ENCODE measurements at regions not wholly inside any gene's neighbourhood (a gene's known extent, or its start where the extent isn't known, plus 50 kb on each side); places are given as distances from the start of the nearest gene placed in this dataset.
"Not testable (repeated sequence)": the region's sequence is repeated elsewhere in the genome, so short reads cannot be mapped to it uniquely, and the experiment has no call there.

DNA sequence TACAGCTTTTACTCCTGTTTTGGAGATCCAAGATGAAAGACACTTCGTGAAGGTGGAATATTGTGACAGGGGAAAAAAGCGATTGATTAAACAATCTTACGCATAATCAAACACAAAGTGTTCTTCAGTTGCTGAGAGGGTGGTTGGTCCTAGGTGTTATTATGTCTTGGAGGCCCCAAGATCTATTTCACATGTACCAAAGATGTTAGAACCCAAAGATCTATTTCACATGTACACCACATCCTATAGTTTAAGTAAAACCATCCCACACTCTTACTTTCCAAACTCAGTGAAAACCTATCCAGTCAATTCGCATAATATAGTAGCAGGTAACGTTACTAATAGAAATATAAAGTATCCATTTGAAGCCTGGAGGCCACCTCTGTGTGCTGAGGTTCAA is 242.6 kb upstream of the MAF start:
- no peak for DNase-seq

DNA sequence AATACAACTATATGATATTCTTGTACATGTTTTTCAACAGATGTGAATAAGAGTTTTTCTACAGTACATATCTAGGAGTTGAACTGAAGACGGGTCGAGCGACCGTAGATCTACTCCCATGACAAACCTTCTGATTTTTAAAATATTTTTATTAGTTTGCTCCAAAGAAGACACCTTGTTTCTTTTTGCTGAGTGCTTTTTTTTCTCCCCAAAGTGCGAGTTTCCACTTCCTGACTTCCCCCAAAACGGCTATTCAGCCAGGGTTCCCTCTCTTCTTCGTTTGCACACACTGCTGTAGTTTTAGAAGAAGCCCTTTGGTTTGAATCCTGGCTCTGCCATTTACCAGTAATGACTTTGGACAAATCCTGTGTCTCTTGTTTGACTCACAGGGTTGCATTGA is 241.7 kb upstream of the MAF start:
- DNase-seq: no peak

DNA sequence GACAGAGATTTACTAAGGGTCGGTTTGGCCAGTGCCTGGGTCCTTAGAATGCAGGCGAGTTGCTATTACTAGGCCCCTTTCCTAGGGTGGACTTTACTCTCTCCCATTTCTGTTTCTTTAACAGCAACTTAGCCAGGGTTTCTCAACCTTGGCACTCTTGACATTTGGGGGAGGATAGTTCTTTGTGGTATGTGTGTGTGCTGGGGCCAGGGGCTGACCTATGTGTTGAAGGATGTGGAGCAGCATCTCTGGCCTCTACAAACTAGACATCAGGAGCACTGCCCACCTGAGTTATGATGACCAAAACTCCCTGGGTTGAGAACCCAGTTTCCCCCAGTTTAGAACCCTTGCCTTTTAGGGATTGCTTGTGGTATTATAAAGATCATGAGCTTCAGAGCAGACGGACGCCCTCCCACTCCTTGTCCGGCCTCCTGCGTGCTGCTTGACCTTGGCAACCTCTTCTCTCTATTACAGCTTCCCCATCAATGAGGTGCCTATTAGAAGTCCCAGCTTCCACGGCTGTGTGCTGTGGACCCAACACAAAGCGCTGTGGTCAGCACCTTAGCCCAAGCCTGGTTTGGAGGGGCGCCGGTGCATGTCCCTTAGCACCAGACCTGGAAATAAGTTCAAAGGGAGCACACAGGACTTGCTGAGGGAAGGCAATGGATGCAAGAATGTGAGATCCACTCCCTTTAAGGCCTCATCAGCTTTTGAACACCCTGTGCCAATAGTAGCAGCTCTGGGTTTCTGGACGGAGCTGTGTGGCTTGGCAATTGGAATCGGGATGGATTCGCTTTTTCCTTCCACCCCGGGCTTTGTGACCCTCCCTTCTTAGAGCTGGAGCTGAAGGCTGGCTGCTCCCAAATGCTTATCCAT is 239.2 kb upstream of the MAF start:
- DNase-seq: no peak

DNA sequence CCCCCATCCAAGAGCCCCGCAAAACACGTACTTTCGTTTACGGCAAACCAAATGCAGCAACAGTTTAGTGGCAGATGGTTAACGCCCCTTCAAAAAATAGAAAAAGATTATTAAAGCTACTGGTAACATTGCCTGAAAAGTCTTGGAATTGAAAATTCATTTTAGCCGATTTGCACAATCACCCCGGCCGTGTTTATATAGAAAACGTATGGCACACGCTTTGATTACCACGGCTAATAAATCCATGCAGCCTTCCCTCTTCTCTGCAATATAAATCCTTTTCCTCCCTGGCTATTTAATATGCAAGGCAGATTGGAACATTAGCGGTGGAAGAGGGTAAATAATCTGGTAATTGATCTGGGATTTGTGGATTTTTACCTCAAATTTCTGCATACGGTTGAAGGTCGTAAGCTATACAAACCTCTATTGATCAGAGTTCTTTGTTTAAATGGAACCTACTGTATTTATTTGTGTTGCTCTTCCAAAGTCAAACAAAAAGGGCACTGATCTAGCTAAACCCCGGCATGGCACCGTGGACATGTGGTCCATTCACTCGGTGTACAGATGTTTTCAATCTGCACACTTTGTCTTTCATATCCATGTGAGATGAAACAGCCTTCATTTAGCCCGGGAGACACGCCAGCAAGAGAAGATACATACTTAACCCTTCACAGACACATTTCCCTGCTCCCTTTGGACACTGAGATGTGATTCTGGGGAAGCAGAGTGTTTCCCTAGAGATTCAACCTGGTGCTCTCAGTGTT is 238.1 kb upstream of the MAF start:
- DNase-seq: no peak

DNA sequence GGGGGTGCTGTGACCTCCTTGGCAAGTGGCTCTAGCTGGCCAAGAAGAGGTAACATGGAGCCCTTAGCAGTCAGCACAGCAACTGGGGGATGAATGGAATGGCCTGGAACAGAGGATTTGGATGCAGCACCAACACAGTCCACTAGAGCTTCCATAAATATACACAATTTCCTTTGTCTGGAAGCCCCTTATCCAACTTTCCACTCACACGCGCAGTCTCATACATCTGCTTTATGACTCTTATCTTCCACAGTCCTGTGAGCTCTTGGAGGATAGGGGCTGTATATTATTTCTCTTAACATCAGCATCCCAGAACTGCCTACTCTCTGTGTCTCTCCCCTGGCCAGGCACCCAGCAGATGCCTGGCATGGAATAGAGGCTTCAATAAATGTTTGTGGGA is 235.6 kb upstream of the MAF start:
- DNase-seq: no peak

DNA sequence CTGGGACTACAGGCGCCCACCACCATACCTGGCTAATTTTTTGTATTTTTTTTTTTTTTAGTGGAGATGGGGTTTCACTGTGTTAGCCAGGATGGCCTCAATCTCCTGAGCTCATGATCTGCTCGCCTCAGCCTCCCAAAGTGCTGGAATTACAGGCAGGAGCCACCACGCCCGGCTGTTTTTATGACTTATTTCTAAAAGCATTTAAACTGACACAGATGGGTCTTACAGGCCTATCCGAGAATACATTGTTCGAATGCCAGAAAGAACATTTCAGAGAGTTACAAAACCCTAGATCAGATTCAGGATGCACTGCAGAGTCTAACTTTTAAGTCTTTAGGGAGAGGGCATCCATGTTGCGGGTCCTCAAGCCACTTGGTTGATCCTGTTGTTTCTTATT is 234.7 kb upstream of the MAF start:
- no peak for DNase-seq

DNA sequence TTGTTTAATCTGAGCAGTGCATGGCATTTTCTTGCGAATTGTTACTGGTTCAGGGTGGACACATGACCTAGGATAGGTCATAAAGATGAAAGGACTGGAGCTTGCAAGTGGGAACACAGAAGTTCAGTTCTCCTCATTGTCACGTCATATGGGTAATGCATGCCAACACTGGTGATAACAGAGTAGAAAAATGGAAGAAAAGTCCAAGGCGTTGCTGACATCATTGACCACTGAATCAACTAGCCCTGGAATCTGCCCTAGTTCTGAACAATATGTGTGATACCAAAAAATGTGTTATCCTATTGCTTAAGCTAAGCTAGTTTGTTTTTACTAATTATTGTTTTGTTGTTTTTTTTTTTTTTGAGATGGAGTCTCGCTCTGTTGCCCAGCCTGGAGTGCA is 234.2 kb upstream of the MAF start:
- no peak for DNase-seq

DNA sequence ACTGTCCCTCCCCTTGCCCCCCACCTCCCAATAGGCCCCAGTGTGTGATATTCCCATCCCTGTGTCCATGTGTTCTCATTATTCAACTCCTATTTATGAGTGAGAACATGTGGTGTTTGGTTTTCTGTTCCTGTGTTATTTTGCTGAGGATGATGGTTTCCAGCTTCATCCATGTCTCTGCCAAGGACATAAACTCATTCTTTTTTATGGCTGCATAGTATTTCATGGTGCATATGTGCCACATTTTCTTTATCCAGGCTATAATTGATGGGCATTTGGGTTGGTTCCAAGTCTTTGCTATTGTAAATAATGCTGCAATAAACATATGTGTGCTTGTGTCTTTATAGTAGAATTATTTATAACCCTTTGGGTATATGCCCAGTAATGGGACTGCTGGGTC is 233.5 kb upstream of the MAF start:
- DNase-seq: not testable (repeated sequence)

DNA sequence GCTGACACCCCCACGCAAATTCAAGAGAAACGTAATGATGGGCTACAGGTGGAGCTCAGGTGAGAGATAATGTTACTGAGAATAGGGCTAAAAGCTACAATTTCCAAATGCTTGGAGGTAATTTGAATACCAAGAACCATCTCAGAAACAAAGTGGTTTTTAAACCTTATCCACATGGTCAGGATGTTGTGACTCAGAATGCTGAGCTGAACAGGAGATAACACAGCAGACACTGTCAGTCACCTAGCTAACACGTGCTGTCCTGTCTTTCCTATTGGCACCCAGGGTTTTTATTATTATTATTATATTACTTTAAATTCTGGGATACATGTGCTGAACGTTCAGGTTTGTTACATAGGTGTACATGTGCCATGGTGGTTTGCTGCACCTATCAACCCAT is 233.0 kb upstream of the MAF start:
- DNase-seq: no peak

DNA sequence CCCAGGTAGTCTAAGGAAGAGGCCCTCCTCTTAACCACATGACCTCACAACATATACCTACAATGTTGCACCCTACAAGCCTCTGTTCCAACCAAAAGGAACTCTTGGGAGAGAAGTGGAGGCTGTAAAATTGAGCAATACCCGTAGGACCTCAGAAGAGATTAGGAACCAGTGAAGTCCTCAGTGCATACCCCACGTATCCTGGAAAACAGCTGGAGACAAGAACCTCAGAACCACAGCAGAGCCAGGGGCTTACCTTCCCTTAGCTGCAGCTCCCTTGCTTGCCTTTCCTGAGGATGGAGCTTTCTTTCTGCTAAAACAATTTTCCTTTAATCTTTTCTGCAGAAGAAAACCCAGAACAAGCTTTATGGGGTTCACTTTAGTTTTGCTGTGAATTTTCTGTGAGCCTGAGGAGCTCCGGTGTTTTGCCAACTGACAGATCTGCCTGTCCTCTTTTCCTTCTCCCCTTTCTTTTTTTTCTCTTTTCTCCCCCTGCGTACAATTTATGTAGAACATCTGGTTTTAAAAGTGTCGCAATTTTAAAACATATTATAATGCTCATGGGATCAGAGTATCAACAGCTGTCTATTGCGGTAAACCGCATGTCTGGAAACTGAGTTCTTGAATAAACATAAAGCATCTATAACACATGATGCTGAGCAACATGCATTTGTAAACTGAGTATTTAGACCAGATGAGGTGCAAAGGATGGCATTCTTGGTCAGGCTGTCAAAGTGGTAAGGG is 226.4 kb upstream of the MAF start:
- DNase-seq: no peak

DNA sequence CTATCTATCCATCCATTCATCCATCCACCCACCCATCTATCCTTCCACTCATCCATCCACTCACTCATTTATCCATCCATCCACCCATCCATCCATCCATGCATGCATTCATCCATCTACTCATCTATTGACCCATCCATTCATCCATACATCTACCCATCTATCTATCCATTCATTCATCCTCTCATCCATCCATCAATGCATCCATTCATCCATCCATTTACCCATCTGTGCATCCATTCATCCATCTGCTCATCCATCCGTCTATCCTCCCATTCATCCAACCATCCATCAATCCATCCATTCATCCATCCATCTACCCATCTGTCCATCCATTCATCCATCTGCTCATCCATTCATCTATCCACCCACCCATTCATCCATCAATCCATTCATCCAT is 224.5 kb upstream of the MAF start:
- no peak for DNase-seq

DNA sequence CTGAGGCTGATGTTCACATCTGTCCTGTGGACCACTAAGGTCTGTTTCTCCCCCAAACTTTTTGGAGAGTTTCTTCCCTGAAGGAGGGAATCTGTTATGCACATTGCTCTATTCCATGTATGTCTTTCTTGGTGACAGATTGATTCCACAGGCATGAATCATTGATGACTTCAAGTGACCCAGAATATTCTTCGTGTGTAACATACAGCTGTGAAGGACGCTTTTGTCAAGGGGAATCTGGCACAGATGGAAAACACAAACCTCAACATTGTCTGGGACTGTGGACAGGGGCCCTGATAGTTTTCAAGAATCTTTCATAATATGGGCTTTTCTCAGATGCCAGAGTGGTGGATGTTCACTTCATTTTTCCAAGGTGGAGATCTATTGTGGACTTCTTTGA is 223.1 kb upstream of the MAF start:
- DNase-seq: no peak

DNA sequence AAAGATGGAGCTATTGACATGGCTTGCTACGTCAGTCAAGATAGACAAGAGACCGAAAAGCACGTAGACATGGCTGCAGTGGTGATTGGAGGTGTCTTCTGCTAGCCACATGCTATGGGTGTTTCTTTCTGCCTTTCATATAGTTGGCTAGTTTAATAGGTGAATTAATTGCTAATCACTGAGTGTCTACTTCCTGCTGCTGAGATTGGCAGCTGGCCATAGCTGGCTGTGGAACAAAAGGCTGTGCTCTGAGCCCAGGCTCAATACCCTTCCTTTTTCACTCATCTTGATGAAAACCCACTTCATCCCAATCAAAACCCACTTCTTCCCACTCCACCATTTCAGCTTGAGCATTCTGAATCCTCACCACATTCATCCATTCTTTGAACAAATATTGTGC is 221.4 kb upstream of the MAF start:
- no peak for DNase-seq

DNA sequence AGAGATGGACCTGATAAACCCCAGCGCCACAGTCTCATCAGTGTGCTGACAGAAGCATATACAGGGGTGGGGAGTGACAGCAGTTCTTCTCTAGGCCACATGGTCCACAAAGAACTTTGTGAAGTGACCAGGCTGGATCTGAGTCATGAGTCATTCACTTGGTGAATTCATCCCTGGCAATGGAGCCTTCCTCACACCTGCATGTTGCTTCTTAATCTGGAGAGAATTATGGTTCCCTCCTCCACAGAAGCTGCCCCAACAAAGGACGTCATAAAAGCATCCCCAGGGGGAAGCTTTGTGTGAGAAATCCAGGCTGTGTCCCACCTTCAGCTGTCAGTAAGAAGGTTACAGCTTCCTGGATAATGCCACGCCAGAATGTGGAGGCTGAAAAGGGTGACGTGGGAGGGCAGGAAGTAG is 215.6 kb upstream of the MAF start:
- DNase-seq: no peak

DNA sequence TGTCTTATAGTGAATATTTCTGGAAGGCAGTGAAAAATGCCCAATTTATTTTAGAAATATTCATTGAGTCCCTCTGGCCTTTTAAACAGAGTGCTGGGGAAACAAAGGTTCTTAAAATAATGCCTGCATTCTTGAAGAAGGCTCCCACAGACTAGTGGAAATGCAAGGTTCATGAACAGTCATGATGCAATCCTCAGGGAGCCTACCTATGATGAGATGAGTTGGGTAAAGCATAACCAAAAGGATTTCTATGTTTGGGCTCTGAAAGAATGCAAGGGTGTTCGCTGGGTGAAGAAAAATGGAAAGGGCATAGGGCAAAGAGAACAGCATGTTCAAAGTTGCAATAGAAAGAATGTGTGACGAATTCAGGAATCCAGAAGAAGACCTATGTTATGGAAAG is 214.5 kb upstream of the MAF start:
- DNase-seq: no peak

DNA sequence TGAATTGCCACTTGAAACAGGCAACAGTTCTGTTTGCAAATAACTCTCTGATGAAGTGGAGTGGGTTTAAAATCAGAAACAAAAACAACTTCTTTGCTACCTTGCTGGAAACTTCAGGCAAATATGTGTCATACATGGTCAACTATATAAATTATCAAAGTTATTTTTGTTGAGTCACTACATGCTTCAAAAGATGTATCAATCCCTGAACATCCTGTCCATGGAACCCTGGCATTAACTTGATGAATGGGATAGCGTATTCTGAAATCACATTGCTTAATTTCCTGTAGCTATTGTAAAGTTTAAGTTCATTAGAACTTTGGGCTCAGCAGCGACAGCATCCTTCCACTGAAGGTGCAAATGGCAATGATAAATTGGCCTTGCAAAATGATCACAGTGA is 213.6 kb upstream of the MAF start:
- DNase-seq: no peak

DNA sequence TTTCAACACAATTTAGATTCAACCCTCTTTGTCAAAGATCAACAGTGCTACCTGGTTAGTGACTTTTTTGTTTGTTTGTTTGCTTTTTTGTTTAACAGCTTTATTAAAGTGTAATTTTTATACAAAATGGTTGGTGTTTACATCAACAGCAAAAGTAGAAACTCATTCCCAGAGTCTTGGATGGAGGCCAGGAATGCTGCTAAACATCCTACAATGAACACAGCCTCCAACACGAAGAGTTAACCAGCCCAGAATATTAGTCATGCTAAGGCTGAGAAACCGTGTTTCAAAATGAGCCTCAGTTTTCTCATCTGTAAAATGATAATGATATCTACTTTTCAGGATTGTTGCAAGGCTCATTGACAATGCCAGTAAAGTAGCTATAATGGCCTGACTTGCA is 211.0 kb upstream of the MAF start:
- DNase-seq: no peak

DNA sequence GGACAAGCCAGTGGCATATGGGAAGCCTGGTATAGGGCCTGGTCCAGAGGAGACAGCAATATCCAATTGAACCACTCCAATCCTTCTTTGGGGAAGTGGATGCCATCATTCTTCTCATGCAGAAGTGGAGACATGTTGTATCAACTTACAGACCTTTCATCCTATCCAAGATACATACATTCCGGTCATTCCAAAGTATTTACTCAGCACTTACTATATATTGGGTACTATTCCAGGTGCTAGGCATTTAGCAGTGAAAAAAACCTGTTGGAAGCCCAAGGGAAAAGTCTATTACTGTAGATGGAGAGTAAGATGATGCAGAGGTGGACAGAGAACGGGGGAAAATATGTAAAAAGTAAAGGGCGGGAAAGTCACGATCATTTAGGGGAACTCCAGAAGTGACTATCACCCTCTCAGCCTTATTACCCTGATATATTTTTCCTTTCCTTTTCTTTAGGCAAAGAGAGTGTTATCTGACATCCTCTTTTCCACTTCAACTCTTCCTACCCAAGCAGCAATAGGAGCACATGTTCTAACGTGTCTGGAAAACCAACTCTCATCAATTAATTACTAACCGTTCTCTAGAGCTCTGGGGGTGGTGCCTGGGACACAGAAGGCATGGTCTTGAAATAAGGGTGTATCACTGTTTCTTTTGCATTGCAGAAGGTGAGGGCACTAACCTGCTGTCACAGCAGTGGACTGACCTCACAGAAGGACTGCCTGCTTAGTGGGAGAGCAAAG is 210.1 kb upstream of the MAF start:
- DNase-seq: no peak

DNA sequence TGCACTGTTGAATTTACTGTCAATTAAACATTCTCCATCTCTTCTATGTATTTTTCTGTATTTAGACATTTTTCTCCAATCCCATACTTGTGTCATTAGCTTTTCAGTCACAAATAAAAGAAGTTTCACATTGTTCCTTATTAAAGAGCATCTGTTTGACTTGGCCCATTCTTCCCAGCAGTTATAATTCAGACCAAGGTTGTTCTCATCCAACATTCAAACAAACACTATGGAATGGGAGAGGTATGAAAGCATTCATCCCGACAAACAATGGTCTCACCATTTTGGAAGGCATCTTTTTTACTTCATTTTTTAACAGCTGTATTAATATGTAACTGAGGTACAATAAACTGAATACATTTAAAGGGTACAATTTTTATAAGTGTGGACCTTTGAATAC is 208.8 kb upstream of the MAF start:
- no peak for DNase-seq

DNA sequence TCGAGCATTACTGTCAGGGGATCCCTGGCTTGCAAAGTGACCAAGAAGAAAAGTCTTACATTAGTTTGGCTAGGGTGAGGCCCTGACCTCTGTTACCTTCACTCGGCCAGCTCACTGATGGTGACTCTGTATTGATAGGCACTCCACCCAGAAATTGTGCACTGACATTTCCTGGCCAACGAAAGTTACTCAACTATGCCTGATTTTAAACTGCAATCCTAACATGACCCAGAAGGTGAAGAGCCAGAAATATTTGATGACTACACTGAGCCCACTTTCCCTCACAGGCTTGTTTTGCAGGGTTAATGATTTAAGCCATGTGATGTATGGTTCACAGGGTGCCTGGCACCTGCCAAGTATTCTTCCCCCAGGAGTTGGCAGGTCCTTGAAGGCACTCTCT is 208.2 kb upstream of the MAF start:
- DNase-seq: no peak

DNA sequence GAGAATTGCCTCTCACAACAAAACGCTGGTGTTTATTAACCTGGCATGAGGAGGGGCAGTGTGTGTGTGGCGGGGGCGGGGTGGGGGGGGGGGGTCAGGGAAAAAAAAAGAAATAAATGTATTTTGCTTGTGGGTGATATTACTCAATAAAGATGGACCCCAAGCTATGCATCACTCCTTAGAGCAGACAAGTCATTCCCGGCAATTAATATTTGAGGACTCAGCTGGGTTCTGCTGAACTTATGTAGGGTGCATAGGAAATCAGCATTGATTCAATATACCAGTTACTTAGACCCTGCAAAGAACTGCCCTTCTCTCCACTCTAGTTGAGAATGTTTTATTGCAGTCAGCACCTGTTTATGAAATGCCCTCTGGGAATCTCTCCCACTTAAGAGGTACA is 206.2 kb upstream of the MAF start:
- DNase-seq: no peak

DNA sequence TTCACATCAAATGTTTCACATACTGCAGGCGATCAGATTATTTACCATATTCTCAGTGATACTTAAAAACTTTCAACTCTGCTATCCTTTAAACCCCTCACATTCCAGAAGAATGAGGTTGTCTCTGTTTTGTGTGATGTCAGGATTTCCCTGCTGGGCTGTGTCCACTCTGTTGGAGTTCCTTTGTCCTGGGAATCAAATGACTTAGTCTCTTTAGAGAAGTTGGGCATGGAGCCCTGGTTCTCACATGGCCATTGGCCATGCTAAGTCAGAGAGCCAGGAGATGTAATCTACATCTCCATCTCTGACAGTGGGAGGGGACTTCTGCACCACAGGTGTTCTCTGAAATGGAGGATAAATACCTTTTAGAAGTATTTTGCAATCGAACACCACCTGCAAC is 205.1 kb upstream of the MAF start:
- DNase-seq: no peak

DNA sequence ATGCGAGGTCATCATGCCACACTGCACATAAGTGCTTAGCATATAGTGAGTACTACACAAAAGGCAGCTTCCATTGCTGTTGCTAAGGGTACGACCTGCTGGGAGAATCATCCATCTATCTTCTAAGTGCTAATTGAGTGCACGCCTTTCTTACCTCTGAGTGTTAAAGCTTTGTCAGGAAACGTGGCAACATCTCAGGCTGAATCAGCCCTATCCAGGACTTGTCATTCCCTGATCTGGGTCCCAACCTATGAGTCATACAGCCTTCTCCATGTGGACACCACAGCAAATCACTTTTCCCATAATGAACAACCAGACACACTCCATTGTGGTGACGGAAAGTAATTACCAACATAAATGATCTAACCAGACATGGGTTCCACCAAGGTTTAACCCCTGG is 201.1 kb upstream of the MAF start:
- DNase-seq: no peak

All from NCI-H446 (cell line).